GM12878 (cell line): ENCODE measurements at regions not wholly inside any gene's neighbourhood (a gene's known extent, or its start where the extent isn't known, plus 50 kb on each side); places are given as distances from the start of the nearest gene placed in this dataset.

ENCODE experiments used
- ATAC-seq: fragments of 200-7000 bp; cut with Tn5 transposase; 3 replicates; pipeline ENCODE4 v1.9.1; 2020; ENCODE audit warnings: mild to moderate bottlenecking, moderate library complexity
- BruUV-seq: library from RNA; stranded (reverse); fragments of 400-500 nt; replicated peaks from 2 replicates; lab custom pipeline; 2021; lab: Mats Ljungman, UMichigan
- CTCF ChIA-PET: fragments of 300-600 bp; sonication (Branson Sonifier 250); formaldehyde crosslinking; extraction: SDS; loops from one replicate; lab custom pipeline; 2021; ENCODE audit warnings: inconsistent platforms; lab: Yijun Ruan, JAX
- POLR2A ChIA-PET: fragments of 350-600 bp; formaldehyde crosslinking; extraction: SDS; loops from one replicate; lab custom pipeline; 2021; ENCODE audit warnings: inconsistent platforms; lab: Charles Lee
- RAD21 ChIA-PET: fragments of 300-600 bp; sonication (Branson Sonifier 250); formaldehyde crosslinking; loops from one replicate; lab custom pipeline; 2023; ENCODE audit warnings: antibody characterized with exemption; ENCODE audit not compliant: unreplicated experiment; lab: Charles Lee
- SMC1A ChIA-PET: fragments of 300-600 bp; sonication (Branson Sonifier 250); formaldehyde crosslinking; loops from one replicate; lab custom pipeline; 2023; ENCODE audit not compliant: unreplicated experiment, uncharacterized antibody; lab: Charles Lee
- DNase-seq: peaks from one replicate; pipeline ENCODE4 v3.0.0-alpha.2; 2011; ENCODE audit warnings: low read depth, low spot score
- FAIRE-seq: peaks from 3 replicates; lab custom pipeline; 2011; peaks lifted over from hg19 to GRCh38; lab: Jason Lieb, UNC
- H2AFZ ChIP-seq: 2 replicates; pipeline ENCODE4 v1.6.0; 2011; ENCODE audit warnings: low read depth, low read length, control low read depth; ENCODE audit not compliant: control insufficient read depth
- H3K27ac ChIP-seq: 2 replicates; pipeline ENCODE4 v1.5.1; 2011; ENCODE audit warnings: control low read depth; ENCODE audit not compliant: control insufficient read depth, insufficient read depth
- H3K27me3 ChIP-seq, 2 experiments: replicated peaks in 1 of 2; 2 replicates each; pipeline versions ENCODE4 v1.6.0 to v1.6.1; 2011; ENCODE audit warnings: low read length in 1 of 2; ENCODE audit not compliant: control insufficient read depth in 2 of 2, insufficient read depth in 2 of 2
- H3K36me3 ChIP-seq, 2 experiments: 2 replicates each; pipeline ENCODE4 v1.5.1; 2011; ENCODE audit warnings: low read length in 1 of 2; ENCODE audit not compliant: control insufficient read depth in 2 of 2, insufficient read depth in 2 of 2
- H3K4me1 ChIP-seq: 2 replicates; pipeline ENCODE4 v1.6.1; 2011; ENCODE audit warnings: mild to moderate bottlenecking, low read length, moderate library complexity, mixed read lengths; ENCODE audit not compliant: control insufficient read depth, insufficient read depth
- H3K4me2 ChIP-seq: 2 replicates; pipeline ENCODE4 v1.6.0; 2011; ENCODE audit warnings: control low read depth; ENCODE audit not compliant: control insufficient read depth, insufficient read depth
- H3K4me3 ChIP-seq: fragments of 200-600 bp; sonication (generic); 2 replicates; pipeline ENCODE4 v1.5.1; 2016
- H3K79me2 ChIP-seq: 2 replicates; pipeline ENCODE4 v1.6.0; 2011; ENCODE audit warnings: low read length; ENCODE audit not compliant: control insufficient read depth, insufficient read depth
- H3K9ac ChIP-seq: 2 replicates; pipeline ENCODE4 v1.8.0; 2011; ENCODE audit warnings: low read length, control low read depth, mixed read lengths; ENCODE audit not compliant: control insufficient read depth, insufficient read depth
- H3K9me3 ChIP-seq: replicated peaks from 3 replicates; pipeline ENCODE4 v1.5.1; 2011; ENCODE audit warnings: mild to moderate bottlenecking, low read length; ENCODE audit not compliant: control insufficient read depth, insufficient read depth
- H4K20me1 ChIP-seq: 2 replicates; pipeline ENCODE4 v1.6.0; 2011; ENCODE audit not compliant: control insufficient read depth, insufficient read depth
- ATF7 ChIP-seq: fragments of 450-650 bp; IDR thresholded peaks from 2 replicates; pipeline ENCODE4 v1.6.1; 2016; ENCODE audit warnings: low read depth, mild to moderate bottlenecking
- CEBPB ChIP-seq, 2 experiments: fragments of 150-350 bp in 1 of 2; IDR thresholded peaks; 2 replicates each; pipeline ENCODE4 v1.6.1; 2012 to 2014; ENCODE audit warnings: low read depth in 2 of 2, low read length in 2 of 2, borderline replicate concordance in 1 of 2, inconsistent platforms in 1 of 2
- CEBPZ ChIP-seq: fragments of 150-350 bp; IDR thresholded peaks from 2 replicates; pipeline ENCODE4 v1.6.1; 2016; ENCODE audit warnings: low read depth, low read length
- EZH2 ChIP-seq: IDR thresholded peaks from 2 replicates; pipeline ENCODE4 v1.6.1; 2012; ENCODE audit warnings: low read depth, mild to moderate bottlenecking, control low read depth, inconsistent platforms, low read length, borderline replicate concordance; ENCODE audit not compliant: control insufficient read depth
- FOXM1 ChIP-seq: IDR thresholded peaks from 2 replicates; pipeline ENCODE4 v1.6.1; 2012; ENCODE audit warnings: low read depth, mild to moderate bottlenecking, inconsistent platforms, low read length, moderate library complexity
- MXI1 ChIP-seq: fragments of 150-350 bp; IDR thresholded peaks from 2 replicates; pipeline ENCODE4 v1.6.1; 2011; ENCODE audit warnings: low read depth, mild to moderate bottlenecking, inconsistent platforms, low read length, improper control_type of control experiment
- NBN ChIP-seq: fragments of 450-650 bp; IDR thresholded peaks from 2 replicates; pipeline ENCODE4 v1.6.1; 2016
- PML ChIP-seq: IDR thresholded peaks from 2 replicates; pipeline ENCODE4 v1.6.1; 2012; ENCODE audit warnings: low read length, inconsistent platforms
- POLR2A ChIP-seq: IDR thresholded peaks from 2 replicates; pipeline ENCODE4 v1.6.1; 2011; ENCODE audit warnings: low read depth, mild to moderate bottlenecking, low read length
- SMAD1 ChIP-seq: fragments of 450-650 bp; IDR thresholded peaks from 2 replicates; pipeline ENCODE4 v1.6.1; 2018; ENCODE audit warnings: mild to moderate bottlenecking, low read depth; ENCODE audit not compliant: partially characterized antibody
- SREBF1 ChIP-seq: IDR thresholded peaks from 2 replicates; pipeline ENCODE4 v1.6.1; 2012; ENCODE audit warnings: mild to moderate bottlenecking, low read length
- SRF ChIP-seq, 2 experiments: IDR thresholded peaks; 2 replicates each; pipeline ENCODE4 v1.6.1; 2011; ENCODE audit warnings: low read depth in 2 of 2, low read length in 2 of 2, mild to moderate bottlenecking in 1 of 2, moderate library complexity in 1 of 2
- SUZ12 ChIP-seq: fragments of 200-600 bp; sonication (generic); IDR thresholded peaks from one replicate; pipeline ENCODE4 v1.6.1; 2018; ENCODE audit warnings: antibody characterized with exemption, mild to moderate bottlenecking; ENCODE audit not compliant: unreplicated experiment
- ZNF592 ChIP-seq: fragments of 450-650 bp; IDR thresholded peaks from 2 replicates; pipeline ENCODE4 v1.6.1; 2017; ENCODE audit warnings: mild to moderate bottlenecking, moderate library complexity
- ZZZ3 ChIP-seq: IDR thresholded peaks from 2 replicates; pipeline ENCODE4 v1.6.1; 2011; ENCODE audit warnings: low read depth; ENCODE audit not compliant: control insufficient read depth, insufficient read length
- WGBS: methylation state at CpG from one replicate; pipeline ENCODE4 v1.1.6; 2016; ENCODE audit warnings: low lambda C conversion rate; ENCODE audit not compliant: insufficient replicate concordance, insufficient coverage; ENCODE audit errors: missing lambda C conversion rate; 5-methylcytosine and 5-hydroxymethylcytosine counted together
- in situ Hi-C: fragments of 300-500 bp; cut with MboI; formaldehyde crosslinking; loops from 9 replicates; pipeline ENCODE4 v1.14.3; 2018; ENCODE audit warnings: mixed read lengths
- intact Hi-C: fragments of 100-400 bp; cut with micrococcal nuclease; formaldehyde crosslinking; loops from one replicate; pipeline ENCODE4 v1.14.2; 2022; ENCODE audit not compliant: unreplicated experiment
- TF ChIP-seq, protein P1 (sequence below), 3 experiments: IDR thresholded peaks in 2 of 3; conservative IDR thresholded peaks in 1 of 3; 2 replicates each; pipeline ENCODE4 v1.5.1; 2011; ENCODE audit warnings: low read depth in 3 of 3, low read length in 3 of 3, mild to moderate bottlenecking in 3 of 3, control low read depth in 2 of 3, moderate library complexity in 2 of 3, inconsistent platforms in 1 of 3, mixed read lengths in 1 of 3; ENCODE audit not compliant: control insufficient read depth in 2 of 3, insufficient read depth in 1 of 3; ENCODE audit errors: extremely low read depth in 1 of 3

DNA sequence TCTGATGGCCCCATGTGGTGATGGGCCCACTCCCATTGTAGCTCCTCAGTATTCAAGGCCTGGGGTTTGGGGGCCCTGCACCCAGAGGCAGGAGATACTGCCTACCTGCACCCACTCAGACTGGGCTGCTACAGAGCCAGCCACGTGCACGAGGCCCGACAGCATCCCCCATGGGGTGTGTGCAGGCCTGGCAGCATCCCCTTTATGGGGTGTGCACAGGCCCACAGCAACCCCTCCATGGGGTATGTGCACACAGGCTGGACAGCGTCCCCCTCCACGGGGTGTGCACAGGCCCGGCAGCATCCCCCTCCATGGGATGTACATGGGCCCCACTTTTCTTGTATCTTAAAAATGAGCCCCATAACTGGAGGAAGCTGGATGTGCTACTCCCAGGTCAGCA, 156.0 kb downstream of the RBFOX3 start:
- Histone ChIP-seq H3K4me1 (no peaks in the 10 kb centered on the region), H3K27ac (no peak overlapping the region), H4K20me1 (no peaks in the 10 kb centered on the region), H3K4me2 (no peak overlapping the region), H3K4me3 (no peak overlapping the region), H3K9me3 (no peaks in the 10 kb centered on the region), H3K36me3 (no peaks in the 10 kb centered on the region), H2AFZ (no peak overlapping the region), H3K27me3 (no peaks in the 10 kb centered on the region), H3K79me2 (no peaks in the 10 kb centered on the region), H3K9ac (no peak overlapping the region)
- in situ Hi-C loops (no loop called here), intact Hi-C loops (no loop called here)
- BruUV-seq, result no TSS peak
- ChIA-PET RAD21 (no interaction called here), POLR2A (no interaction called here), SMC1A (no interaction called here), CTCF (no interaction called here)
- no peak for ATAC-seq
- TF ChIP-seq SMAD1, result no peak
- no peak for TF ChIP-seq SREBF1
- no peak for TF ChIP-seq ZNF592
- no peak for TF ChIP-seq ATF7
- TF ChIP-seq CEBPB (IDR thresholded peaks at IDR 0.05; ENCODE audit: borderline replicate concordance in 1 of 2, low read depth in 2 of 2, low read length in 2 of 2), result no peak
- TF ChIP-seq EZH2, result no peak
- no peak for TF ChIP-seq NBN
- no peak for TF ChIP-seq SRF (IDR thresholded peaks at IDR 0.05; ENCODE audit: low read depth in 2 of 2, low read length in 2 of 2)
- TF ChIP-seq, protein P1, sequence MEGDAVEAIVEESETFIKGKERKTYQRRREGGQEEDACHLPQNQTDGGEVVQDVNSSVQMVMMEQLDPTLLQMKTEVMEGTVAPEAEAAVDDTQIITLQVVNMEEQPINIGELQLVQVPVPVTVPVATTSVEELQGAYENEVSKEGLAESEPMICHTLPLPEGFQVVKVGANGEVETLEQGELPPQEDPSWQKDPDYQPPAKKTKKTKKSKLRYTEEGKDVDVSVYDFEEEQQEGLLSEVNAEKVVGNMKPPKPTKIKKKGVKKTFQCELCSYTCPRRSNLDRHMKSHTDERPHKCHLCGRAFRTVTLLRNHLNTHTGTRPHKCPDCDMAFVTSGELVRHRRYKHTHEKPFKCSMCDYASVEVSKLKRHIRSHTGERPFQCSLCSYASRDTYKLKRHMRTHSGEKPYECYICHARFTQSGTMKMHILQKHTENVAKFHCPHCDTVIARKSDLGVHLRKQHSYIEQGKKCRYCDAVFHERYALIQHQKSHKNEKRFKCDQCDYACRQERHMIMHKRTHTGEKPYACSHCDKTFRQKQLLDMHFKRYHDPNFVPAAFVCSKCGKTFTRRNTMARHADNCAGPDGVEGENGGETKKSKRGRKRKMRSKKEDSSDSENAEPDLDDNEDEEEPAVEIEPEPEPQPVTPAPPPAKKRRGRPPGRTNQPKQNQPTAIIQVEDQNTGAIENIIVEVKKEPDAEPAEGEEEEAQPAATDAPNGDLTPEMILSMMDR (IDR thresholded peaks at IDR 0.05 in 2 of 3, conservative IDR thresholded peaks at IDR 0.05 in 1 of 3; ENCODE audit: control insufficient read depth in 2 of 3, extremely low read depth in 1 of 3, insufficient read depth in 1 of 3, low read depth in 3 of 3, low read length in 3 of 3), result no peak
- TF ChIP-seq ZZZ3, result no peak
- TF ChIP-seq SUZ12, result no peak
- no peak for TF ChIP-seq CEBPZ
- TF ChIP-seq PML, result no peak
- TF ChIP-seq POLR2A, result no peak
- TF ChIP-seq MXI1, result no peak
- no peak for TF ChIP-seq FOXM1
- no peak for DNase-seq
- WGBS, result 0% methylated on average over 6 of the region's 6 CpGs
- FAIRE-seq, result no peak
